ENCODE measurements at regions not wholly inside any gene's neighbourhood (a gene's known extent, or its start where the extent isn't known, plus 50 kb on each side); places are given as distances from the start of the nearest gene placed in this dataset.

GRCh38 chr10:58451193-58451889 is 61.3 kb upstream of the BICC1 start:
- DNase-seq: no peak

GRCh38 chr10:58453105-58453504 is 59.6 kb upstream of the BICC1 start:
- peak; percentile 47 for DNase-seq

- DNase-seq: no peak
Measured at GRCh38 chr10:58456179-58456578, 56.5 kb upstream of the BICC1 start.

GRCh38 chr10:58457761-58458616 is 54.7 kb upstream of the BICC1 start:
- no peak for DNase-seq

- DNase-seq: no peak
Measured at GRCh38 chr10:58459069-58459468, 53.6 kb upstream of the BICC1 start.

GRCh38 chr10:58460157-58460556 is 52.5 kb upstream of the BICC1 start:
- DNase-seq: no peak

GRCh38 chr10:58462863-58463507 is 49.7 kb upstream of the BICC1 start:
- DNase-seq: no peak
